Retina (tissue), 1 donor: ENCODE measurements at regions not wholly inside any gene's neighbourhood (a gene's known extent, or its start where the extent isn't known, plus 50 kb on each side); places are given as distances from the start of the nearest gene placed in this dataset.
"Not testable (repeated sequence)": the region's sequence is repeated elsewhere in the genome, so short reads cannot be mapped to it uniquely, and the experiment has no call there.

ENCODE experiments used
- DNase-seq: peaks from one replicate; pipeline ENCODE4 v3.0.0-alpha.2; 2016

DNA sequence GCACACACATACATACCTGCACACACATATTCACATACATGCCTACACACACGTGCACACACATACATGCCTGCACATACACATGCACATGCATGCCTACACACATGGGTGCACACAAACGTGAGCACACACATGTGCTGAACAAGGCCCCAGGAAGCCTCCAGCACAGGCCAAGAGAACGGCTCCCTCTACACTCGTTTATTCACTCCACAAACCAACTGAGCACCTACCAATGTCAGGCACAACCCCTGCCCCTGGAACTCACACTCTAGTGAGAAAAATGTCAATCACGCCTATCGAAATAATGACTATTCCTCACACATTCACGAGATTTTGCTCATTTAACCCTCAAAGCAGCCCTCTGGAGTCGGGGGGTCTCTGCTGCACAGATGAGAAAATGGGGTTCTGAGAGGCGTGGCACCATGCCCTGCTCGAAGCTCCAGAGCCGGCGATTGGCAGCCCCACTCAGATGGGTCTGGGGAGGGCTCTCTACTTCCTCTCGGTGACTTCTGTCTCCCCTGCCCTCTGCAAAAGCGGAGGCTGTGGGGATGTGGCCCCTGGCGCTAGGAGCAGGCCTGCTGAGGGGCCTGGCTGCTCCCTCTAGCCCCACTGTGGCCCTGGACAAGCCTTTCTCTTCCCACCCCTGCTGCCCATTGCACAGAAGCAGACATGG lies 90.2 kb upstream of the RUNX3 start:
- DNase-seq, result no peak

- DNase-seq, result no peak
Observed at GRCh38 chr1:25019337-25020172, 89.5 kb upstream of the RUNX3 start.

GRCh38 chr1:25018943-25019336 lies 88.9 kb upstream of the RUNX3 start:
- DNase-seq, result no peak

- DNase-seq, result no peak
Observed at GRCh38 chr1:25018110-25018735, 88.1 kb upstream of the RUNX3 start.

- DNase-seq, result peak; percentile 37
Observed at GRCh38 chr1:25017436-25018109, 87.5 kb upstream of the RUNX3 start.

- no peak for DNase-seq
Observed at GRCh38 chr1:25012966-25013962, 83.2 kb upstream of the RUNX3 start.

DNA sequence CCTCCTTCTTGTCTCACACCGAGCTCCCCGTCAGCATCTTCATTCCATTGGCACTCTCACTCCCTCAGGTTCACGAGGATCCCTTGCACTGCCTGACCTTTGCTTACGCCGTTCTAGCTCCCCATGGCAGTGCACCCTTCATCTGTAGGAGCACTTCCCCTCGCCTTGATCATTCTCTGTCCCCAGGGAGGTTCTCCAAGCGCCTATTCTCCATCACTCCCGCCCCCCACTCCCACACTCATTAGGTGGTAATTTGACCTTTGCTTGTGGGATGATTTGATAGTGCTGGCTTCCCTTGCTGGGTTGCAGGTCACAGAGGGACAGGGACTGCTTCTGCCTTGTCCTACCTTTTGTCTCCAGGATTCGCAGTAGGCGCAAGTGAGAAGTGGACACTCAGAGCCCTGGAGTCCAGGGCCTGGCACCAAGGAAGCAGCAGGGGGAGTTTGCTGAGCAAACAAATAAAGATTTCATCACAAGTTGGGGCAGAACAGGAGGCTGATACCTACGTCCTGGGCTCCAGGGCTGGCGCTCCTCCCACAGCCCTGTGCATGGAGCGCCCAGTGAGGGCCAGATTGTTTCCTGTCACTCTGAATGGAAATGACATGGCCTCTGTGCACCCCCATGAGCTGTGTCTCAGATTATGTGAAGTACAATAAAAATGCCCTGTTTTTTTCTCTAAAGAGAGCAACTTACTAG lies 82.0 kb upstream of the RUNX3 start:
- no peak for DNase-seq

DNA sequence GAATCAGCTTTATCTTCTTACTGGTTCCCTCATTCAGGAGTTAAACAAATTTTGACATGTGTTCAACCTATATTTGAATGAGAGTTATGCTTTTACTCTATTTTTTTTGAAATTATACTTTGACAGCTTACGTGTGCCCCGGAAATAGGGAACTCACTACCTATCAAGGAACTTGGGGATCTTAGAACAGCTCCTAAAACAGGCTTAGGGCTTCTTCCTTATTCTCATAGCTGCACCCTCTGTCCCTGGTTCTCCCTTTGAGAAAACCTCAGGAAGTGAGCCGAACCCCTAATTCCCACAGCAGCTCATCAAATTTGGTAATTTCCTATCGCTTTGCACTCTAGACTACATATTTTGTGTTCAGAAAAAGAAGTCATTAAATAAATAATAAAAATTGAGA lies 81.2 kb upstream of the RUNX3 start:
- no peak for DNase-seq

DNA sequence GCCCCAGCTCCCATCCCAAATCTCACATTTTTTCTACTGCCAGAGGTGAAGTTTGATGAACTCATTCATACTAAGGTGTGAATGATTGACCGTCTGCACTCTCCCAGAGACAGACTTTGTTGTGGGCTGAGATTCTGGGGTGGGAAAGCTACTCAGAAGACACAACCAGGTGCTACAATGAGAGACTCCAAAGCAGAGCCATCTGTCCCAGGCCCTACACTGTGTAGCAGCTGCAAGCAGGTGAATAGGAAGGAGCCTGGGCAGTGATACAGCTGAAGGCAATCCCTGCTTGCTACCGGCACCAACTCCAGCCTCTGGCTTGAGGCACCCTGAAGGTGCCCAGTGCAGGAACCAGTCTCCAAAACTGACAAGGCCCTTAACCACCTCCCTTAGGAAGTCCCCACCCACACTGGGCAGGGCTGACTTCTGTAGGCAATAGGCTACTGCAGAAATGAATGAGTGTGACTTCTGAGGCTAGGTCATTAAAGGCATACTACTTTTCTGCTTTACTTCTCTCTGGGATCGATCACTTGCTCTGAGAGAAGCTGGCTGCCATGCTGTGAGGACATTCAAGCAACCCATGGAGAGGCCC lies 79.7 kb upstream of the RUNX3 start:
- DNase-seq, result no peak

- DNase-seq, result no peak
Observed at GRCh38 chr1:25008192-25008485, 78.1 kb upstream of the RUNX3 start.

DNA sequence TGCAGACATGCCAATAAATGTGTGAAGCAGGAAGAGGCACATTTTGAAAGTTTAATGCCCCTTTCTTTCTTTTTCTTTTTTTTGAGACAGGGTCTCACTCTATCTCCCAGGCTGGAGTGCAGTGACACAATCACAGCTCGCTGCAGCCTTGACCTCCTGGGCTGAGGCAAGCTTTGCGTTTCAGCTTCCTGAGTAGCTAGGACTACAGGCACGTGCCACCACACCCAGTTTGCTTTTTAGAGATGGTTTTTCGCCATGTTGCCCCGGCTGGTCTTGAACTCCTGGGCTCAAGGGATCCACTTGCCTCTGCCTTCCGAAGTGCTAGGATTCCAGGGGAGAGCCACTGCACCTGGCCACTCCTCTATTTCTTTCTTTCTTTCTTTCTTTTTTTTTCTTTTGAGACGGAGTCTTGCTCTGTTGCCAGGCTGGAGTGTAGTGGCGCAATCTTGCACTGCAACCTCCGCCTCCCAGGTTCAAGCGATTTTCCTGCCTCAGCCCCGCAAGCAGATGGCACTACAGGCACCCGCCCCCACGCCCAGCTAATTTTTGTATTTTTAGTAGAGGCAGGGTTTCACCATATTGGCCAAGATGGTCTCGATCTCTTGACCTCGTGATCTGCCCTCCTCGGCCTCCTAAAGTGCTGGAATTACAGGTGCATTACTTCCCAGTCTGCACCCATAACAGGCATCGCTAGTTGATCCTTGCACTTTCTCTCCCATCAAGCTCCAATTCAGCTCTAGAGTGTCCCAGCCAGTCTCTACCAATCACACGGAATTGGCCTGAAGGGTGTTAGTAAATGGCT lies 77.5 kb upstream of the RUNX3 start:
- not testable (repeated sequence) for DNase-seq

GRCh38 chr1:25006770-25007169 lies 76.7 kb upstream of the RUNX3 start:
- no peak for DNase-seq

- no peak for DNase-seq
Observed at GRCh38 chr1:25004355-25004754, 74.3 kb upstream of the RUNX3 start.

GRCh38 chr1:25003457-25004190 lies 73.5 kb upstream of the RUNX3 start:
- no peak for DNase-seq

- no peak for DNase-seq
Observed at GRCh38 chr1:25003000-25003399, 72.9 kb upstream of the RUNX3 start.

DNA sequence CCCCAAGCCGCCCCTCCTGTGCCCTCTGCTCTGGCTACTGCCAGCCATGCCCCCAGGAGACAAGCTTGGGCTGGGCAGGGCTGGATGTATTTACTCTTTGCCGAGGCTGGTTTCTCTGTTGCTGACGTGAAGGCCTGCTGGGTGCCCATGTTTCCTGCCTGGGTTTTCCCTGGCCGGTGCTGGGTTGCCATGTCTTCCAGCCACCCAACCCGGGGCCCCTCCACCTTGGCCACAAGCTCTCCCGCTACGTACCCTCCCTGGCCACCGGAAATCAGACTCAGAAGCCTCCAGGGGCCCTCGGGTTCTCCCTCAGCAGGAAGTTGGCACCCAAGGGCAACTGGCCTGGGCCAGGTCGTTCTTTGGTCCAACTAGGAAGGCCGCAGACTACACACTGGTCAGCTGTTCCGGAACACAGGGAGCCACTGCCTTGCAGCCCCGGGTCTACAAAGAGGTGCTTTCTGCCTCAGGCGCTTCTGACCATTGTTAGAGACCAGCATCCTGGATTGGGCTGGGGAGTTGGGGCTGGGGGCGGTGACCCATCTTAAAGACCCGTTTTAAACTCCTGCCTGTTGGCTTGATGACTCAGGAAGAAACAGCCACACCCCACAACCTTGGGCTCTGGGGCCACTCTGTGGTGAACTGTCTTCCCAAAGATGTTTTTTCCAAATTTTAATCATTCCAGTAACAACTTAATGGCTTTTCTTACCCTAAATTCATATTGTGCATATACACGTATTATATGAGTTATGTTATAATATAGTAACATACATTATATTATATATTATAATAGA lies 71.2 kb upstream of the RUNX3 start:
- DNase-seq, result no peak

DNA sequence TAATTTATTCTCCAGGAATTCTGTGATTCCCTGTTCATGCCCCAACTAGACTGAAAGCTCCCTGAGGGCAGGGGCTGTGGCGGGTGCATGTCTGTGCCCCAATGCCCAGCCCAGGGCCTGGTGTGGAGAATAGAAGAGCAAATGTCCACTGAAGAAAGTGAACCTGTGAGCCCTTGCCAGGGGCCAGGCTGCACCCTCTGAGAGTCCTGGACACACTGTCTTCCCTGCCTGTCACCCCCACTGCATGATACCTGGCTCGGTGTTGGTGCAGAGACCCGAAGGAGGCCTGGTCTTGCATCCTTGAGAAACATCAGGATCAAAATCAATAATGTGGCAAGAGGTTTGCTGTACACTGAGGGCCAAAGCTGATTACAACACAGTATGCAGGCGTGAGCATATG lies 69.8 kb upstream of the RUNX3 start:
- no peak for DNase-seq

DNA sequence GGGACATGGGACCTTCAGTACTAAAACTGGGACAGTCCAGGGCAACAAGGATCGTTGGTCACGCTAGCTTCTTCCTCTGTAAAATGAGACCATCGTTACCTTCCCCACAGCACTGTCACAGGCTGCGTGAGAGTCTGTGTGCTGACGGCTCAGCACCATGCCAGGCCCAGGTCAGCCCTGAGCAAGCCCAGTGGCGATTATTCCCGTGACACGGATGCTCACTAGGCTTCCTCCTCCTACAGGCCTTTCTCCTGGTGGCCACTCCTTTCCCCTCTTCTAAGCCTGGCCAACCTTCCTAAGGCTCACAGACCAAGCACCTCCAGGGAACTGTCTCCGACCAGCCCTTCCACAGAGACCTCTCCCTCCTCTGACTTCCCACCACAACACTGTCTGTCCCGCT lies 69.3 kb upstream of the RUNX3 start:
- no peak for DNase-seq
